HCT116 (cell line): ENCODE measurements at regions not wholly inside any gene's neighbourhood (a gene's known extent, or its start where the extent isn't known, plus 50 kb on each side); places are given as distances from the start of the nearest gene placed in this dataset.

Experiments
- ATAC-seq: fragments of 200-7000 bp; cut with Tn5 transposase; 2 replicates; pipeline ENCODE4 v1.9.1; 2020; ENCODE audit warnings: mild to moderate bottlenecking, moderate library complexity
- BruUV-seq: library from RNA; stranded (reverse); fragments of 400-500 nt; replicated peaks from 2 replicates; lab custom pipeline; 2021; lab: Mats Ljungman, UMichigan
- CTCF ChIA-PET: fragments of 300-600 bp; sonication (Branson Sonifier 250); formaldehyde crosslinking; loops from one replicate; lab custom pipeline; 2021; ENCODE audit warnings: antibody characterized with exemption; lab: Charles Lee
- POLR2A ChIA-PET: fragments of 300-600, 350-600 bp; sonication (Branson Sonifier 250); formaldehyde crosslinking; loops from one replicate; lab custom pipeline; 2021; ENCODE audit warnings: antibody characterized with exemption; lab: Charles Lee
- RAD21 ChIA-PET, 2 experiments: fragments of 300-600 bp; sonication (Branson Sonifier 250); formaldehyde crosslinking; loops; one replicate each; lab custom pipeline; 2023; ENCODE audit warnings: low total read pairs in 2 of 2; ENCODE audit not compliant: uncharacterized antibody in 2 of 2, unreplicated experiment in 2 of 2, low non-redundant PET in 1 of 2; lab: Charles Lee
- DNase-seq: peaks from one replicate; pipeline ENCODE4 v3.0.0-alpha.2; 2010; ENCODE audit warnings: low read depth, low spot score
- H2AFZ ChIP-seq: fragments of 200-600 bp; shearing (Covaris generic), sonication (generic); 2 replicates; pipeline ENCODE4 v1.6.1; 2017; ENCODE audit warnings: low read depth, mixed run types, mixed read lengths, antibody characterized with exemption, low read length; ENCODE audit not compliant: poor library complexity, severe bottlenecking
- H3K27ac ChIP-seq: 2 replicates; pipeline ENCODE4 v1.5.1; 2012; ENCODE audit warnings: low read depth, low read length
- H3K27me3 ChIP-seq: fragments of 200-600 bp; sonication (generic); 2 replicates; pipeline ENCODE4 v1.6.1; 2016; ENCODE audit warnings: mixed run types, low read length, mixed read lengths; ENCODE audit not compliant: insufficient read depth
- H3K36me3 ChIP-seq, 2 experiments: fragments of 200-500 bp in 1 of 2; fragments of 200-600 bp in 1 of 2; sonication (Bioruptor generic) in 1 of 2; sonication (generic) in 1 of 2; 2 replicates each; pipeline versions ENCODE4 v1.5.1 to v1.6.1; 2014 to 2016; ENCODE audit warnings: low read length in 2 of 2, inconsistent platforms in 1 of 2, mixed read lengths in 1 of 2, mixed run types in 1 of 2; ENCODE audit not compliant: insufficient read depth in 2 of 2, control insufficient read depth in 1 of 2
- H3K4me1 ChIP-seq, 2 experiments: fragments of 200-600 bp in 1 of 2; sonication (generic) in 1 of 2; 2 replicates each; pipeline versions ENCODE4 v1.5.1 to v1.6.1; 2012 to 2017; ENCODE audit warnings: low read length in 2 of 2, inconsistent platforms in 1 of 2, mild to moderate bottlenecking in 1 of 2, mixed read lengths in 1 of 2, mixed run types in 1 of 2, moderate library complexity in 1 of 2; ENCODE audit not compliant: insufficient read depth in 2 of 2, control insufficient read depth in 1 of 2
- H3K4me2 ChIP-seq: fragments of 200-600 bp; sonication (generic); 2 replicates; pipeline ENCODE4 v1.6.1; 2017; ENCODE audit warnings: mixed run types, low read length, mixed read lengths
- H3K4me3 ChIP-seq, 2 experiments: fragments of 200-600 bp in 1 of 2; sonication (generic) in 1 of 2; replicated peaks in 1 of 2; 2 replicates each; pipeline ENCODE4 v1.5.1; 2011 to 2016; ENCODE audit warnings: low read length in 2 of 2, control low read depth in 1 of 2, low read depth in 1 of 2, mild to moderate bottlenecking in 1 of 2, mixed read lengths in 1 of 2, mixed run types in 1 of 2
- H3K79me2 ChIP-seq: fragments of 200-600 bp; sonication (generic); 2 replicates; pipeline ENCODE4 v1.6.1; 2017; ENCODE audit warnings: mild to moderate bottlenecking, mixed run types, low read length, moderate library complexity, mixed read lengths; ENCODE audit not compliant: insufficient read depth
- H3K9ac ChIP-seq: fragments of 200-600 bp; sonication (generic); 2 replicates; pipeline ENCODE4 v1.6.1; 2016; ENCODE audit warnings: low read length, mixed read lengths
- H3K9me2 ChIP-seq: fragments of 200-600 bp; sonication (generic), shearing (Covaris generic); 2 replicates; pipeline ENCODE4 v1.6.1; 2017; ENCODE audit warnings: mixed run types, mild to moderate bottlenecking, moderate library complexity; ENCODE audit not compliant: insufficient read depth
- H3K9me3 ChIP-seq, 2 experiments: fragments of 200-500 bp in 1 of 2; fragments of 200-600 bp in 1 of 2; sonication (Bioruptor generic) in 1 of 2; sonication (generic) in 1 of 2; 2 replicates each; pipeline ENCODE4 v1.6.1; 2014 to 2017; ENCODE audit warnings: low read length in 2 of 2, mixed read lengths in 2 of 2, inconsistent platforms in 1 of 2, low read depth in 1 of 2, mild to moderate bottlenecking in 1 of 2, mixed run types in 1 of 2, moderate library complexity in 1 of 2; ENCODE audit not compliant: control insufficient read depth in 1 of 2, insufficient read depth in 1 of 2
- H4K20me1 ChIP-seq: fragments of 200-600 bp; sonication (generic), shearing (Covaris generic); 2 replicates; pipeline ENCODE4 v1.6.1; 2017; ENCODE audit warnings: mixed run types, mild to moderate bottlenecking, moderate library complexity; ENCODE audit not compliant: insufficient read depth
- CEBPB ChIP-seq: IDR thresholded peaks from 2 replicates; pipeline ENCODE4 v1.6.1; 2012; ENCODE audit warnings: low read depth
- ELF1 ChIP-seq: IDR thresholded peaks from 2 replicates; pipeline ENCODE4 v1.6.1; 2012; ENCODE audit warnings: low read depth, borderline replicate concordance
- FOSL1 ChIP-seq: IDR thresholded peaks from 2 replicates; pipeline ENCODE4 v1.6.1; 2012; ENCODE audit warnings: low read depth
- MAX ChIP-seq: IDR thresholded peaks from 2 replicates; pipeline ENCODE4 v1.6.1; 2012
- RAD21 ChIP-seq: IDR thresholded peaks from 2 replicates; pipeline ENCODE4 v1.6.1; 2012; ENCODE audit warnings: low read depth, mild to moderate bottlenecking
- TCF7L2 ChIP-seq: IDR thresholded peaks from 2 replicates; pipeline ENCODE4 v1.7.0; 2011; ENCODE audit warnings: borderline replicate concordance, inconsistent platforms; ENCODE audit not compliant: insufficient read depth, insufficient read length; ENCODE audit errors: extremely low read depth
- ZBTB33 ChIP-seq: IDR thresholded peaks from 2 replicates; pipeline ENCODE4 v1.6.1; 2011; ENCODE audit warnings: mild to moderate bottlenecking, low read length, moderate library complexity; ENCODE audit not compliant: insufficient replicate concordance; ENCODE audit errors: extremely low read depth
- ZNF274 ChIP-seq: fragments of 200-500 bp; sonication (Bioruptor generic); IDR thresholded peaks from 2 replicates; pipeline ENCODE4 v1.6.1; 2014; ENCODE audit warnings: mild to moderate bottlenecking, low read depth, low read length, inconsistent platforms
- intact Hi-C: fragments of 100-400 bp; cut with micrococcal nuclease; formaldehyde crosslinking; loops from 2 replicates; pipeline ENCODE4 v1.10.0; 2022
- TF ChIP-seq, protein P1 (sequence below), 3 experiments: fragments of 200-600 bp in 1 of 3; sonication (generic) in 1 of 3; IDR thresholded peaks in 2 of 3; conservative IDR thresholded peaks in 1 of 3; 2 replicates each; pipeline ENCODE4 v1.5.1; 2012 to 2017; ENCODE audit warnings: low read depth in 2 of 3, low read length in 2 of 3, antibody characterized with exemption in 1 of 3, borderline replicate concordance in 1 of 3, control low read depth in 1 of 3, mild to moderate bottlenecking in 1 of 3, mixed read lengths in 1 of 3, mixed run types in 1 of 3, moderate library complexity in 1 of 3; ENCODE audit not compliant: insufficient read depth in 1 of 3

- H3K36me3 ChIP-seq: no peaks in the 10 kb centered on the region
- no TSS peak for BruUV-seq
- ChIA-PET RAD21 (no interaction called here), POLR2A (no interaction called here), CTCF (no interaction called here)
- ATAC-seq (no peak), DNase-seq (no peak)
- H3K9ac ChIP-seq: no peak overlapping the region
- H3K79me2 ChIP-seq: no peaks in the 10 kb centered on the region
- no peak for TF ChIP-seq RAD21
- no peak for TF ChIP-seq ZBTB33
- TF ChIP-seq ELF1: no peak
- no peak for TF ChIP-seq CEBPB
- TF ChIP-seq MAX: no peak
- no peak for TF ChIP-seq FOSL1
- TF ChIP-seq, protein P1, sequence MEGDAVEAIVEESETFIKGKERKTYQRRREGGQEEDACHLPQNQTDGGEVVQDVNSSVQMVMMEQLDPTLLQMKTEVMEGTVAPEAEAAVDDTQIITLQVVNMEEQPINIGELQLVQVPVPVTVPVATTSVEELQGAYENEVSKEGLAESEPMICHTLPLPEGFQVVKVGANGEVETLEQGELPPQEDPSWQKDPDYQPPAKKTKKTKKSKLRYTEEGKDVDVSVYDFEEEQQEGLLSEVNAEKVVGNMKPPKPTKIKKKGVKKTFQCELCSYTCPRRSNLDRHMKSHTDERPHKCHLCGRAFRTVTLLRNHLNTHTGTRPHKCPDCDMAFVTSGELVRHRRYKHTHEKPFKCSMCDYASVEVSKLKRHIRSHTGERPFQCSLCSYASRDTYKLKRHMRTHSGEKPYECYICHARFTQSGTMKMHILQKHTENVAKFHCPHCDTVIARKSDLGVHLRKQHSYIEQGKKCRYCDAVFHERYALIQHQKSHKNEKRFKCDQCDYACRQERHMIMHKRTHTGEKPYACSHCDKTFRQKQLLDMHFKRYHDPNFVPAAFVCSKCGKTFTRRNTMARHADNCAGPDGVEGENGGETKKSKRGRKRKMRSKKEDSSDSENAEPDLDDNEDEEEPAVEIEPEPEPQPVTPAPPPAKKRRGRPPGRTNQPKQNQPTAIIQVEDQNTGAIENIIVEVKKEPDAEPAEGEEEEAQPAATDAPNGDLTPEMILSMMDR (IDR thresholded peaks at IDR 0.05 in 2 of 3, conservative IDR thresholded peaks at IDR 0.05 in 1 of 3; ENCODE audit: borderline replicate concordance in 1 of 3, insufficient read depth in 1 of 3, low read depth in 2 of 3, low read length in 2 of 3): no peak
- TF ChIP-seq TCF7L2: no peak
- TF ChIP-seq ZNF274: no peak
- H3K4me1 ChIP-seq: no peaks in the 10 kb centered on the region
- no peaks in the 10 kb centered on the region for H3K9me3 ChIP-seq
- no peaks in the 10 kb centered on the region; the same call in 1 of the 2 replicates for H3K9me2 ChIP-seq
- H3K27ac ChIP-seq: no peak overlapping the region
- no peak overlapping the region for H2AFZ ChIP-seq
- H4K20me1 ChIP-seq: no peaks in the 10 kb centered on the region
- no peaks in the 10 kb centered on the region for H3K27me3 ChIP-seq
- no peak overlapping the region for H3K4me2 ChIP-seq
- no peak overlapping the region for H3K4me3 ChIP-seq
- intact Hi-C loops: no loop called here
These were observed 135.2 kb upstream of the CTNNB1 start for GRCh38 chr3:41064070-41064469.
